ENCODE measurements at regions not wholly inside any gene's neighbourhood (a gene's known extent, or its start where the extent isn't known, plus 50 kb on each side); places are given as distances from the start of the nearest gene placed in this dataset.

GRCh38 chrX:49773993-49774392 lies 55.1 kb upstream of the PAGE4 start:
- Histone ChIP-seq H3K4me1 (no peaks in the 10 kb centered on the region), H3K36me3 (no peaks in the 10 kb centered on the region), H3K27me3 (peaks cover 0 to 47% (median 0%) of the 10 kb centered on the region in 7 donors), H3K27ac (no peak overlapping the region), H3K9me3 (no peaks in the 10 kb centered on the region), H3K4me3 (no peak overlapping the region)
- WGBS, 2 donors, result 85 to 88% methylated on average over 2 of the region's 2 CpGs
- intact Hi-C loops (cut with DNase I), result no loop called here
- ATAC-seq (no peak), DNase-seq (no peak)
- TF ChIP-seq CTCF (IDR thresholded peaks at IDR 0.05), result no peak

DNA sequence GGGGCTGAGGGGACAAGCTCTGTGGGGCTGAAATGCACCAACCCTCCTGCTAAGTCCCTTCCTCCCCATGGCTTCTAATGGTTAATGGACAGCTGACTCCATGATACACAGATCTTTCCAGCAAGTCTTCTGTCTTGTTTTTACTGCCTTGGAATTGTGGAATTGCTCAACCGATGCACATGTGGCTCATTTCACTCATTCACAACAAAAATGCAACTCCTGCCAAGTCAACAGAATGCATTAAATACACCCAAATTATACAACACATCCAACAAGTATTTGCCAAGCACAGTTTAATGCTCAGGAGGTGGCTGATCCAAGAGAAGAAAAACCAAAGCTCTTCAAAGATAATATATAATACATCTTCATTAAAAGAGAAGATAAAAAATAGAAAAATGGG lies 61.9 kb upstream of the PAGE4 start:
- no peak for DNase-seq
- H3K27ac ChIP-seq, result no peak overlapping the region
- H3K36me3 ChIP-seq, result no peaks in the 10 kb centered on the region
- H3K9me3 ChIP-seq, result no peaks in the 10 kb centered on the region
- no peak overlapping the region for H3K4me3 ChIP-seq
- TF ChIP-seq CTCF (IDR thresholded peaks at IDR 0.05), result no peak
- H3K4me1 ChIP-seq, result no peaks in the 10 kb centered on the region
- ATAC-seq, result no peak
- H3K27me3 ChIP-seq, result peaks cover 0 to 30% (median 0%) of the 10 kb centered on the region in 7 donors
- intact Hi-C loops (cut with DNase I), result no loop called here
- WGBS, 2 donors, result 73 to 86% methylated on average over 1 of the region's 1 CpG

- intact Hi-C loops (cut with DNase I), result no loop called here
- H3K9me3 ChIP-seq, result no peaks in the 10 kb centered on the region
- peaks cover 0 to 43% (median 0%) of the 10 kb centered on the region in 7 donors for H3K27me3 ChIP-seq
- H3K4me1 ChIP-seq, result no peaks in the 10 kb centered on the region
- 58 to 75% methylated on average over 2 of the region's 2 CpGs for whole genome bisulfite sequencing, 2 donors
- no peaks in the 10 kb centered on the region for H3K36me3 ChIP-seq
- H3K4me3 ChIP-seq, result no peak overlapping the region
- no peak for TF ChIP-seq CTCF (IDR thresholded peaks at IDR 0.05)
- ATAC-seq (no peak), DNase-seq (no peak)
- H3K27ac ChIP-seq, result no peak overlapping the region
Measured at GRCh38 chrX:49762175-49762720, 66.5 kb upstream of the PAGE1 start.

DNA sequence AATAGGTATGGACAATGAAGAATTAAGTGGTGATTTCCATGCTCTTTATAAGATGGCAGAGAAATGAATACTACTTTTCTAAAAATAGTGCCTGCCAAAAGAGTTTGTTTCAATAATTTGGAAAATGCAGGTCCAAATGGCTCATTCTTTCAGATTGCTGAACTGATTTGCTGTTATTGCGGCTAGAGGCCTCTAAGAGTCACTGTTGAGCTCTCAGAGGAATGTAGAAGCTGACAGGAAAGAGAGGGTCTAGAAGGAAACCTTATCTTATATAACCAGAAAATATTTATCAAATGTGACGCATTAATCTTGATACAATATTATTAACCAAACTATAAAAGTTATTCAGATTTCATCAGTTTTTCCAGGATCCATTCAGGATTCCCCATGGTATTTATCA lies 65.7 kb upstream of the PAGE1 start:
- no peak overlapping the region for H3K27ac ChIP-seq
- no peaks in the 10 kb centered on the region for H3K36me3 ChIP-seq
- peaks cover 0 to 47% (median 0%) of the 10 kb centered on the region in 7 donors for H3K27me3 ChIP-seq
- intact Hi-C loops (cut with DNase I), result no loop called here
- WGBS, 2 donors, result 12 to 16% methylated on average over 2 of the region's 2 CpGs
- no peaks in the 10 kb centered on the region for H3K4me1 ChIP-seq
- no peak overlapping the region for H3K4me3 ChIP-seq
- H3K9me3 ChIP-seq, result no peaks in the 10 kb centered on the region
- no peak for DNase-seq
- TF ChIP-seq CTCF (IDR thresholded peaks at IDR 0.05), result peak in 7 of 9 donors; percentile 27 to 56 (median 37)
- no peak for ATAC-seq
